ENCODE measurements at regions not wholly inside any gene's neighbourhood (a gene's known extent, or its start where the extent isn't known, plus 50 kb on each side); places are given as distances from the start of the nearest gene placed in this dataset.

DNA sequence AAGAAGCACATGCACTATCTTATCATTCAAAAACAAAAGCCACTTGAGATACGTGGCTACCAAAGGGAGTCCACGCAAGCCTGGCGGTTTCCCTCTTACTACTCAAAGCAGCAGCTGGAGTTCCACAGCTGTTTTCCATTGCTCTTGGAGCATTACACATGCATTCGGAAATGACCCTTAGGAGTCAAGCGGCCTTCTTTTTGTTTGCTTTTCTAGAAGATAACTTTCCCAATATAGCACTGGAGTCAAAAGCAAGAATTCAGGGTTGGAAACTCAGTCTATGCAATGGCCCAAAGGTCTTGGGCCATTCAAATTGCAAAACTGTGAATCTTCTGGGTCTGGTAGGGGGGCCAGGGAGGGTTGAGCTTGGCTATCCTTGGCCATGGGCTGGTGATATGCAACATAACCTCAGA lies 97.8 kb upstream of the MAF start:
- no peak overlapping the region for H3K4me3 ChIP-seq (ENCODE audit: low read length)
- H3K36me3 ChIP-seq (ENCODE audit: control insufficient read depth, insufficient read depth, low read length): no peaks in the 10 kb centered on the region
- H3K4me1 ChIP-seq (ENCODE audit: control insufficient read depth, insufficient read depth, low read length): no peaks in the 10 kb centered on the region

DNA sequence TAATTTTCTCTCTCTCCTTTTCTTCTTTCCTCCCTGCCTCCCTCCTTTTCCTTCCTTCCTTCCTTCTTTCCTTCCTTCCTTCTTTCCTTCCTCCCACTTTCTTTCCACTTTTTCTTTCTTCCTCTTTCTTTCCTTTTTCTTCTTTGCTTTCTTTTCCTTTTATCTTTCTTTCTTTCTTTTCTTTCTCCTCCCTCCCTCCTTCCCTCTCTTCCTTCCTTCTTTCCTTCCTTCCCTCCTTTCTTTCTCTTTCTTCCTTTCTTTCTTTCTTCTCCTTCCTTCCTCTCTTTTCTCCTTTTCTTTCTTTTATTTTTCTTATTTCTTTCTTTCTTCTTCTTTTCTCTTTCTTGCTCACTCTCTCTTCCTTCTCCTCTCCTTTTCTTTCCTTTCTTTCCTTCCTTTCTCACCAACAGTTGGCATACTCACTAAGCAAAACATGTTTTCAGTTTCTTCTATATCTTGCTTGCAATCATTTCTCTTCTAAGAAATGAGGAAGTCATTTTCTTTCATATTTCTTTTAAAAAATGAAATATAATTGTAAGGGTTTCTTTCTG lies 97.1 kb upstream of the MAF start:
- Histone ChIP-seq H3K4me1 (ENCODE audit: control insufficient read depth, insufficient read depth, low read length) (no peaks in the 10 kb centered on the region), H3K9ac (ENCODE audit: low read length) (no peak overlapping the region), H3K36me3 (ENCODE audit: control insufficient read depth, insufficient read depth, low read length) (no peaks in the 10 kb centered on the region), H3K4me3 (ENCODE audit: low read length) (no peak overlapping the region), H3K9me3 (ENCODE audit: control insufficient read depth, low read length) (no peaks in the 10 kb centered on the region), H3K27me3 (ENCODE audit: control insufficient read depth, insufficient read depth, low read length) (no peaks in the 10 kb centered on the region)

More for the DNA sequence above, 97.8 kb upstream of the MAF start:
- Histone ChIP-seq H3K27me3 (ENCODE audit: control insufficient read depth, insufficient read depth, low read length) (no peaks in the 10 kb centered on the region), H3K9ac (ENCODE audit: low read length) (no peak overlapping the region), H3K9me3 (ENCODE audit: control insufficient read depth, low read length) (no peaks in the 10 kb centered on the region)

- no peaks in the 10 kb centered on the region for H3K9me3 ChIP-seq (ENCODE audit: control insufficient read depth, low read length)
- H3K27me3 ChIP-seq (ENCODE audit: control insufficient read depth, insufficient read depth, low read length): no peaks in the 10 kb centered on the region
- H3K36me3 ChIP-seq (ENCODE audit: control insufficient read depth, insufficient read depth, low read length): no peaks in the 10 kb centered on the region
- H3K4me1 ChIP-seq (ENCODE audit: control insufficient read depth, insufficient read depth, low read length): no peaks in the 10 kb centered on the region
- no peak overlapping the region for H3K4me3 ChIP-seq (ENCODE audit: low read length)
- H3K9ac ChIP-seq (ENCODE audit: low read length): no peak overlapping the region
Observed at GRCh38 chr16:79691007-79691406, 90.5 kb upstream of the MAF start.

GRCh38 chr16:79690159-79690558 lies 89.6 kb upstream of the MAF start:
- Histone ChIP-seq H3K4me3 (ENCODE audit: low read length) (no peak overlapping the region), H3K27me3 (ENCODE audit: control insufficient read depth, insufficient read depth, low read length) (no peaks in the 10 kb centered on the region), H3K9me3 (ENCODE audit: control insufficient read depth, low read length) (no peaks in the 10 kb centered on the region), H3K4me1 (ENCODE audit: control insufficient read depth, insufficient read depth, low read length) (no peaks in the 10 kb centered on the region), H3K9ac (ENCODE audit: low read length) (no peak overlapping the region), H3K36me3 (ENCODE audit: control insufficient read depth, insufficient read depth, low read length) (no peaks in the 10 kb centered on the region)

GRCh38 chr16:79687249-79688130 lies 87.0 kb upstream of the MAF start:
- H3K4me1 ChIP-seq (ENCODE audit: control insufficient read depth, insufficient read depth, low read length): no peaks in the 10 kb centered on the region
- no peak overlapping the region for H3K9ac ChIP-seq (ENCODE audit: low read length)
- H3K27me3 ChIP-seq (ENCODE audit: control insufficient read depth, insufficient read depth, low read length): no peaks in the 10 kb centered on the region
- no peaks in the 10 kb centered on the region for H3K36me3 ChIP-seq (ENCODE audit: control insufficient read depth, insufficient read depth, low read length)
- H3K9me3 ChIP-seq (ENCODE audit: control insufficient read depth, low read length): no peaks in the 10 kb centered on the region
- H3K4me3 ChIP-seq (ENCODE audit: low read length): no peak overlapping the region

DNA sequence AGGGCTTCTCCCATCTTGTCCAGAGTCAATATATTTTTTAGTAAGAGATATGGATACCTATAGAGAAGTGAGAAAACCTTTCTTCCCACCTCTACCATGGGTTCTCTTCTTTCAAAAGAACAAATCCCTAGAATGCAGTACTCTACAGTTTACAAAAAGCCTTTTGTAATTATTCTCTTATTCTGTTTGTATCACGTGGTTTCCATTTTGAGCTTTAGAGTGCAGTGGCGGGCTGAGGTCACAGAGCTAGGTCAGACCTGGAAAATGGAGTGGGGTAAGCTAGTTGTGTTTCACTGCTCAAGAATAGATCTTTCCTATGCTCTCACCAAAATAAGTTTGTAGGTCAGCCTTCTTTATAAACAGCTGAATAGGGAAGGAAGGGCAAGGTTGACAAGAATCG lies 85.3 kb upstream of the MAF start:
- Histone ChIP-seq H3K9ac (ENCODE audit: low read length) (no peak overlapping the region), H3K4me1 (ENCODE audit: control insufficient read depth, insufficient read depth, low read length) (no peaks in the 10 kb centered on the region), H3K36me3 (ENCODE audit: control insufficient read depth, insufficient read depth, low read length) (no peaks in the 10 kb centered on the region), H3K9me3 (ENCODE audit: control insufficient read depth, low read length) (no peaks in the 10 kb centered on the region), H3K4me3 (ENCODE audit: low read length) (no peak overlapping the region), H3K27me3 (ENCODE audit: control insufficient read depth, insufficient read depth, low read length) (no peaks in the 10 kb centered on the region)

DNA sequence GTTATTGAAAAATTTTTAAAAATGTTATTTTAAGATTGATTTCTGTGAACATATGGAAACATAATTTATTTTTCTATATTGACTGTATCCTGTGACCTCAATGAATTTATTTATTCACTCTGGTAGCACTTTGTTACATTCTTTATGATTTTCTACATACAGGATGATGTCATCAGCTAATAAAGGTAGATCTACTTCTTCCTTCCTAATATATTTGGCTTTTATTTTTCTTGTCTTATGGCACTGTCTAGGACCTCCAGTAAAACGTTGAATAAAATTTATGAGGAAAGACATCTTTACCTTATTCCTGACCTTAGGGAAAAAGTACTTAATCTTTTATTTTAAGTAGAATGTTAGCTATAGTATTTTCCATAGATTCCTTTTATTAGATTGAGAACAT lies 78.8 kb upstream of the MAF start:
- no peak overlapping the region for H3K9ac ChIP-seq (ENCODE audit: low read length)
- no peak overlapping the region for H3K4me3 ChIP-seq (ENCODE audit: low read length)
- no peaks in the 10 kb centered on the region for H3K27me3 ChIP-seq (ENCODE audit: control insufficient read depth, insufficient read depth, low read length)
- H3K9me3 ChIP-seq (ENCODE audit: control insufficient read depth, low read length): no peaks in the 10 kb centered on the region
- H3K36me3 ChIP-seq (ENCODE audit: control insufficient read depth, insufficient read depth, low read length): no peaks in the 10 kb centered on the region
- H3K4me1 ChIP-seq (ENCODE audit: control insufficient read depth, insufficient read depth, low read length): no peaks in the 10 kb centered on the region

GRCh38 chr16:79677799-79678530 lies 77.4 kb upstream of the MAF start:
- H3K27me3 ChIP-seq (ENCODE audit: control insufficient read depth, insufficient read depth, low read length): no peaks in the 10 kb centered on the region
- no peak overlapping the region for H3K9ac ChIP-seq (ENCODE audit: low read length)
- H3K4me3 ChIP-seq (ENCODE audit: low read length): no peak overlapping the region
- H3K4me1 ChIP-seq (ENCODE audit: control insufficient read depth, insufficient read depth, low read length): no peaks in the 10 kb centered on the region
- no peaks in the 10 kb centered on the region for H3K9me3 ChIP-seq (ENCODE audit: control insufficient read depth, low read length)
- no peaks in the 10 kb centered on the region for H3K36me3 ChIP-seq (ENCODE audit: control insufficient read depth, insufficient read depth, low read length)

- H3K9me3 ChIP-seq (ENCODE audit: control insufficient read depth, low read length): no peaks in the 10 kb centered on the region
- H3K36me3 ChIP-seq (ENCODE audit: control insufficient read depth, insufficient read depth, low read length): no peaks in the 10 kb centered on the region
- no peaks in the 10 kb centered on the region for H3K4me1 ChIP-seq (ENCODE audit: control insufficient read depth, insufficient read depth, low read length)
- no peaks in the 10 kb centered on the region for H3K27me3 ChIP-seq (ENCODE audit: control insufficient read depth, insufficient read depth, low read length)
- H3K4me3 ChIP-seq (ENCODE audit: low read length): no peak overlapping the region
- no peak overlapping the region for H3K9ac ChIP-seq (ENCODE audit: low read length)
Observed at GRCh38 chr16:79673635-79674034, 73.1 kb upstream of the MAF start.

DNA sequence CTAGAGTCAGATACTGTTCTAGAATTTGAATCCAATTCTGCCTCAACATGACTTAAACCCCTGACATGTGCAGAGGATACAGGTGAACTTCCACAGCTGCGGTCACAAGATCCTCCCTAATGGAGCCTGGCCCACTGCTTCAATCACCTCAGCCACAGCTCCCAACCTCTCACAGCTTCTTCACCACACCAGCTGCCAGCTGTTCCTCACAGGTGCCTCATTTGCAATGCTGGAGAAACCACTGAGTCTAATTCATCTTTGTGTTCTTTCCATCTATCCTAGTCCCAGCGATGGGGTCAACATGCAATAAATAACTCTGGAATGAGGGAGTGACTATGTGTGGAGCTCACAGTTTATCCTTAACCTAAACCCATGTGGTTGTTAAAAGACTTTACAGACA lies 72.0 kb upstream of the MAF start:
- Histone ChIP-seq H3K4me3 (ENCODE audit: low read length) (no peak overlapping the region), H3K9ac (ENCODE audit: low read length) (no peak overlapping the region), H3K4me1 (ENCODE audit: control insufficient read depth, insufficient read depth, low read length) (no peaks in the 10 kb centered on the region), H3K36me3 (ENCODE audit: control insufficient read depth, insufficient read depth, low read length) (no peaks in the 10 kb centered on the region), H3K27me3 (ENCODE audit: control insufficient read depth, insufficient read depth, low read length) (no peaks in the 10 kb centered on the region), H3K9me3 (ENCODE audit: control insufficient read depth, low read length) (no peaks in the 10 kb centered on the region)

DNA sequence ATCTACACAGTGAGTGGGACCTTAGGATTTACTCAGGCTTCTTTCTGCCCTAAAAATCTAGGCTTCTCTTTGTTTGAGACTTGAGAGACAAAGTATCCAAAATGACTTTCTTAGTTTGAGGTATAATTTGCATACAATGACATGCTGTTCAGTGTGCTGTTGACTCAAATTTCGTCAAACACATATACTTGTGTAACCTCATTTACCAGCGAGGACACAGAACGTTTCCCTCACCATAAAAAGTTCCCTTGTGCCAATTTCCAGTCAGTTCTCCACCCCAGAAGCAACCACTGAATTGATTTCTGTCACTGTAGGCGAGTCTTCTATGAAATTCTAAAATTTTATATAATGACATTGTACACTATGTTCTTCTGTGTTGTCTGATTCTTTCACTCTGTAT lies 68.0 kb upstream of the MAF start:
- no peak overlapping the region for H3K4me3 ChIP-seq (ENCODE audit: low read length)
- no peaks in the 10 kb centered on the region for H3K36me3 ChIP-seq (ENCODE audit: control insufficient read depth, insufficient read depth, low read length)
- H3K4me1 ChIP-seq (ENCODE audit: control insufficient read depth, insufficient read depth, low read length): no peaks in the 10 kb centered on the region
- H3K27me3 ChIP-seq (ENCODE audit: control insufficient read depth, insufficient read depth, low read length): no peaks in the 10 kb centered on the region
- H3K9ac ChIP-seq (ENCODE audit: low read length): no peak overlapping the region
- no peaks in the 10 kb centered on the region for H3K9me3 ChIP-seq (ENCODE audit: control insufficient read depth, low read length)

DNA sequence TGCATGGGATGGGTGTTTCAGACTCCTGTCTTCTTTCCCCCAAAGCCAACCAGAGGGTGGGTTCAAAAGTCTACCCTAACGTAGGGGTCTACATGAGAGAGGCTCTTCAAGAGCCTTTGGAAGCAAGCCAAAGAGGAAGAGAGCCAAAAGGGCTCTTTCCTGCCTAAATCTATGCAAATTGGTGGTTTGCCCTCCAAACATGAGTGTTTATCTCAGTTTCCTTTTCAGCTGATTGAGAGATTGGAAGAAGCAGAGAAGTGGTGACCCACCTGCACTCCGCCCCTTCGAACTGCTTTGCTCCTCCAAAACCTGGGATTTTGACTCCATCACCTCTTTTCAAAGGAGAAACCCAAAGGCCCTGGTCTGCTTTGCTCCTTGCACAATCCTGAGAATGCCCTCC lies 65.4 kb upstream of the MAF start:
- no peaks in the 10 kb centered on the region for H3K9me3 ChIP-seq (ENCODE audit: control insufficient read depth, low read length)
- H3K4me1 ChIP-seq (ENCODE audit: control insufficient read depth, insufficient read depth, low read length): no peaks in the 10 kb centered on the region
- H3K4me3 ChIP-seq (ENCODE audit: low read length): no peak overlapping the region
- no peaks in the 10 kb centered on the region for H3K27me3 ChIP-seq (ENCODE audit: control insufficient read depth, insufficient read depth, low read length)
- no peak overlapping the region for H3K9ac ChIP-seq (ENCODE audit: low read length)
- no peaks in the 10 kb centered on the region for H3K36me3 ChIP-seq (ENCODE audit: control insufficient read depth, insufficient read depth, low read length)

All from mucosa of stomach (tissue), 1 donor.